IgD-negative memory B cell (primary cell): ENCODE measurements at regions not wholly inside any gene's neighbourhood (a gene's known extent, or its start where the extent isn't known, plus 50 kb on each side); places are given as distances from the start of the nearest gene placed in this dataset.

Experiments
- H3K27ac Mint-ChIP-seq, 3 donors: one replicate each; pipeline ENCODE4 v1.8.0; 2020 to 2022; ENCODE audit warnings: mild to moderate bottlenecking in 3 of 3, mixed read lengths in 3 of 3, moderate library complexity in 1 of 3
- H3K27me3 Mint-ChIP-seq: one replicate; pipeline ENCODE4 v1.8.0; 2021; ENCODE audit warnings: mixed read lengths
- H3K36me3 Mint-ChIP-seq: one replicate; pipeline ENCODE4 v1.8.0; 2020; ENCODE audit warnings: mild to moderate bottlenecking, mixed read lengths
- H3K4me1 Mint-ChIP-seq, 3 donors: one replicate each; pipeline ENCODE4 v1.8.0; 2020 to 2022; ENCODE audit warnings: mixed read lengths in 3 of 3, mild to moderate bottlenecking in 1 of 3
- H3K4me3 Mint-ChIP-seq, 4 donors: one replicate each; pipeline ENCODE4 v1.8.0; 2020 to 2022; ENCODE audit warnings: mild to moderate bottlenecking in 4 of 4, mixed read lengths in 4 of 4, moderate library complexity in 3 of 4
- H3K9me3 Mint-ChIP-seq, 3 donors: one replicate each; pipeline ENCODE4 v1.8.0; 2020 to 2021; ENCODE audit warnings: mixed read lengths in 3 of 3, mild to moderate bottlenecking in 1 of 3

- peak overlapping the region in 1 of 3 donors; percentile 53 for H3K27ac Mint-ChIP-seq
- H3K4me1 Mint-ChIP-seq: peaks cover 36 to 43% (median 43%) of the 10 kb centered on the region in 3 donors
- peaks cover 0 to 6% (median 5%) of the 10 kb centered on the region in 3 donors for H3K9me3 Mint-ChIP-seq
Observed at GRCh38 chr6:106849120-106849519, 125.4 kb downstream of the CD24 start.

DNA sequence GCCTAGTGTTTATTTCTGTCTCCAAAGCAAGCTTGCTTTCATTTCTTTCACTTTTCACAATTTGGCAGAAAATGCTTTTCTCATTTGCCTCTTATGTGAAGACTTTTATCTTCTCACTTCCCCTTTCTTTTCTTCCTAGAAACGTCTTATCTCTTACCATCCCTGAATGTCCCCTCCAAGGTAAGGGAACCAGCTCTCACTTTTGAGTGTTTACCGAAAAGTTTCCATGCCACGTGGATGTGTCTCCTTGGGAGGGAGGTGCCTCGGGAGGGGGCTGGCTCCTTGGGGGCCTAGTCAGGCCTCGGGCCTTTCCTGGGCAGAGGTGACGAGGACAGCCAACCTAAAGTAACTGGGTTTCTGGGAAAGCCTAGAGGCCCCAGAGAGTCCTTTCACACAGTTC is 127.4 kb downstream of the CD24 start:
- Mint-ChIP-seq H3K36me3 (peaks cover 3% of the 10 kb centered on the region), H3K27me3 (no peaks in the 10 kb centered on the region), H3K4me1 (peaks cover 35 to 47% (median 43%) of the 10 kb centered on the region in 3 donors), H3K4me3 (peak overlapping the region; percentile 4 to 81 (median 54)), H3K27ac (peak overlapping the region; percentile 39 to 86 (median 60)), H3K9me3 (peaks cover 2% of the 10 kb centered on the region in 3 donors)

More at GRCh38 chr6:106849120-106849519, 125.4 kb downstream of the CD24 start:
- Mint-ChIP-seq H3K27me3 (no peaks in the 10 kb centered on the region), H3K4me3 (peak overlapping the region in 2 of 4 donors; percentile 10 to 45), H3K36me3 (peaks cover 3% of the 10 kb centered on the region)

- peaks cover 35 to 47% (median 41%) of the 10 kb centered on the region in 3 donors for H3K4me1 Mint-ChIP-seq
- no peaks in the 10 kb centered on the region for H3K27me3 Mint-ChIP-seq
- peak overlapping the region in 2 of 4 donors; percentile 67 to 88 for H3K4me3 Mint-ChIP-seq
- H3K9me3 Mint-ChIP-seq: peaks cover 0 to 2% (median 0%) of the 10 kb centered on the region in 3 donors
- peak overlapping the region; percentile 22 to 83 (median 59) for H3K27ac Mint-ChIP-seq
- peaks cover 3% of the 10 kb centered on the region for H3K36me3 Mint-ChIP-seq
Observed at GRCh38 chr6:106844930-106845329, 129.6 kb downstream of the CD24 start.

GRCh38 chr6:106832766-106833510 is 141.6 kb downstream of the CD24 start:
- Mint-ChIP-seq H3K4me3 (no peak overlapping the region), H3K9me3 (peaks cover 0 to 2% (median 2%) of the 10 kb centered on the region in 3 donors), H3K4me1 (no peaks in the 10 kb centered on the region), H3K27ac (no peak overlapping the region), H3K27me3 (no peaks in the 10 kb centered on the region), H3K36me3 (peaks cover 2% of the 10 kb centered on the region)

GRCh38 chr6:106830930-106831329 is 143.6 kb downstream of the CD24 start:
- Mint-ChIP-seq H3K9me3 (peaks cover 0 to 3% (median 2%) of the 10 kb centered on the region in 3 donors), H3K27me3 (no peaks in the 10 kb centered on the region), H3K36me3 (peaks cover 2% of the 10 kb centered on the region), H3K4me3 (no peak overlapping the region), H3K4me1 (peaks cover 0 to 3% (median 0%) of the 10 kb centered on the region in 3 donors), H3K27ac (peak overlapping the region in 1 of 3 donors; percentile 39)

DNA sequence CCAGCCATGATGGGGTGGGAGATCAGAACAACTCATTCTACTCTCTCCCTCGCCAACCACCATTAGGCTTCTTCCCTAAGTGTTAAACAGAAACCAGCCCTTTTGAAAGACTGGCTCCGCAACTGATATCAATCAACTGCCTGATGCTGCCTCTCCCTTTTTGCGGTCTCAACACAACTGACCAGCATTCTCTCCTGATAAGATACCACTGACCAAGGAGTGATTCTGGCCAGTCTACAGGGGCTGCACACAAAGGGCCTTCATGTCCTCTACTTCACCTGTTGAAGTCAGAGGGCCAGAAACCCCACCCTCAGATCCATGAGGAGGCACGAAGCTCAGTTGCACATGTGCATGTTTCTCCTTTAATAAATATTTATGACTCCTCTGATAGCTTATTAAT is 145.1 kb downstream of the CD24 start:
- H3K27me3 Mint-ChIP-seq: no peaks in the 10 kb centered on the region
- peaks cover 0 to 3% (median 0%) of the 10 kb centered on the region in 3 donors for H3K4me1 Mint-ChIP-seq
- H3K9me3 Mint-ChIP-seq: peaks cover 0 to 3% (median 2%) of the 10 kb centered on the region in 3 donors
- no peak overlapping the region for H3K4me3 Mint-ChIP-seq
- no peak overlapping the region for H3K27ac Mint-ChIP-seq
- peaks cover 2% of the 10 kb centered on the region for H3K36me3 Mint-ChIP-seq

- Mint-ChIP-seq H3K36me3 (peaks cover 2% of the 10 kb centered on the region), H3K27me3 (no peaks in the 10 kb centered on the region), H3K9me3 (peaks cover 0 to 3% (median 2%) of the 10 kb centered on the region in 3 donors), H3K4me3 (no peak overlapping the region), H3K4me1 (peaks cover 0 to 3% (median 0%) of the 10 kb centered on the region in 3 donors), H3K27ac (no peak overlapping the region)
Observed at GRCh38 chr6:106827081-106827480, 147.4 kb downstream of the CD24 start.

- Mint-ChIP-seq H3K36me3 (peaks cover 2% of the 10 kb centered on the region), H3K27ac (no peak overlapping the region), H3K9me3 (peaks cover 0 to 3% (median 0%) of the 10 kb centered on the region in 3 donors), H3K27me3 (no peaks in the 10 kb centered on the region), H3K4me1 (peaks cover 0 to 3% (median 0%) of the 10 kb centered on the region in 3 donors), H3K4me3 (no peak overlapping the region)
Observed at GRCh38 chr6:106825156-106825555, 149.4 kb downstream of the CD24 start.

DNA sequence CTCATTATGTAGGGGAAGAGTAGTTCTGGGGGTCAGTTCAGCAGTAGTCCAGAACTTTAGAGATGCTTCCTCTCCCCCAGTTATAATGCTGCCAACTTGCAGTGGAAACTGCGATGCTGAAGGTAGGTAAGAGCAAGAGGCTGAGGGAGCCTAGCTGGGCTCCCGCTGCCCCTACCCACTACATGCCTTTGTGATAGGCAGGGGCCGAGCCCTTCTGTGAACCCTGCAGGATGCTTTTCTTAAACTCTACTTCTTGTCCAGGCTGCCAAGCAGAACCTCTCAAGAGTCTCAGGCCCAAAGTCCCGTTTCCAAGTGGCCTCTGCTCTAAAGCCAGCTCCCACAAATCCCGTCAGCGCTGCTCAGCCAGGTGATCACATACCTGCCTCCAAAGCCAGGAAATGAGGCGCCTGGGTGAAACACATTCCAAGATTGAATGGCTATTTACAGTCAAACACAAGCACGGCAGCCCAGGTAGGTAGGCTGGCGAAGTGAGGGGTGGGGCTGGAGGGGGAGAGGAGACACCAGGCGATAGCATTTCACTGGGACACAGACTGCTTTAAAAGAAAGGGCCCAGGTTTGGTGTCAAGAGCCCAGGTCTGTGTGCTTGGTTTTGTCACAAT is 150.7 kb downstream of the CD24 start:
- Mint-ChIP-seq H3K9me3 (peaks cover 0 to 3% (median 0%) of the 10 kb centered on the region in 3 donors), H3K27me3 (no peaks in the 10 kb centered on the region), H3K4me3 (no peak overlapping the region), H3K4me1 (peaks cover 0 to 3% (median 0%) of the 10 kb centered on the region in 3 donors), H3K27ac (no peak overlapping the region), H3K36me3 (peaks cover under 1% of the 10 kb centered on the region)

DNA sequence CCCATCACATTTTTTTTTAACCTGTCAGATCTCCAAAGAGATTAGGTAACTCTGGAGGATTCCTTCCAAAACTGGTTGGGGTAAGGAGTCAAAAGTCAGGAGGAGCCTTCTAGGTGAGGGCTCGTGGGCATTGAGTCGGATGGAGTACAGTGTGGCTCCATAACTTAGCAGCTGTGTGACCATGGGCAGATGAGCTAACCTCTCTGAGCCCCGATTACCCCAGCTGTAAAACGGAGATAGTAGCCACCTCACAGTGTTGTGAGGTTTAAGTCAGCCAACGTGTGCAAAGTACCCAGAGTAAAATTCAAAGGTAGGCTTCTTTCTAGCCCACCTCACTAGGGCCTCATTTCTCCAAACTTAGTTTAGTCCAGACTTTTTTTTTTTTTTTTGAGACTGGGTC is 151.5 kb downstream of the CD24 start:
- Mint-ChIP-seq H3K36me3 (no peaks in the 10 kb centered on the region), H3K9me3 (peaks cover 0 to 2% (median 0%) of the 10 kb centered on the region in 3 donors), H3K27me3 (no peaks in the 10 kb centered on the region), H3K4me3 (no peak overlapping the region), H3K4me1 (peaks cover 0 to 3% (median 0%) of the 10 kb centered on the region in 3 donors), H3K27ac (no peak overlapping the region)

DNA sequence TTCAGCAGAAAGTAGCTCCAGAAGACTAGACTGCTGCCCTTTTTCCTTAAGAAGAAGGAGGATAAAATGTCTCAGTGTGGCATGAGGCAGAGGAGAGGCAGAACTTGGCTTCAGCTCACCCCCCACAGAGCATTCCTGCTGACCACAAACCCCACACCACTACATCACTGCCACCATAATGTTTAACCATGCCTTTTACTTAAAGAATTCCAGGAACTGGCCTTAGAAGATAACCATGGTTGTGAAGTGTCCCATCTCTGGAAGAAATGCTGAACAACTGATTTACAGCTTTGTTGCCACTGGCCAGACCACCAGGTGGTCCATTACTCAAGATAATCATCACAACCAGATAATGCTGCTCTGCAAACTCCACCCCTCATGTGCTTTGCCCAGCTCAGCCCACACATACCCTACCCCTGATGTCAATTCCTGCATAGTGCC is 154.1 kb downstream of the CD24 start:
- H3K9me3 Mint-ChIP-seq: no peaks in the 10 kb centered on the region
- H3K36me3 Mint-ChIP-seq: no peaks in the 10 kb centered on the region
- H3K27ac Mint-ChIP-seq: peak overlapping the region in 1 of 3 donors; percentile 12
- H3K4me1 Mint-ChIP-seq: no peaks in the 10 kb centered on the region
- H3K4me3 Mint-ChIP-seq: no peak overlapping the region
- H3K27me3 Mint-ChIP-seq: no peaks in the 10 kb centered on the region

GRCh38 chr6:106811088-106811686 is 163.3 kb downstream of the CD24 start:
- Mint-ChIP-seq H3K27ac (no peak overlapping the region), H3K4me3 (no peak overlapping the region), H3K36me3 (peaks cover 12% of the 10 kb centered on the region), H3K4me1 (no peaks in the 10 kb centered on the region), H3K9me3 (peaks cover 11 to 54% (median 39%) of the 10 kb centered on the region in 3 donors), H3K27me3 (peaks cover 2% of the 10 kb centered on the region)

DNA sequence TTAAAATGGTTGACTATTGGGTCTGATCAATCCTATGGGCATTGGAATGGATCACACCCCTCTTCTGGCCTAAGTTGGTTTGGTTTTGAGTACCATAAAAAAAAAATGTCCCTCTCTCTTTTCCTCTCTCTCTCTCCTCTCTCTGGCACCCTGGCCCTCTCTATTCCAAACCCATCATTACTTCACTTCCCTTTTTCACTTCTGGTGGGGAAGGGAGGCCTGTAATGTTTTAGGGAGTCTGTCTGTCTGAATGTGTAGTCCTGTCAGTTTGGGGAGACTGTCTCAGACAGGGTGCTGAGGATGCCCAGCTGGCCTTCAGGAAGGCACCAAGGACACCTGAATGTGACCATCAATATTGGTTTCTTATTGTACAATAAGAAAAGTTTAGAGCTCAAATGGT is 165.8 kb downstream of the CD24 start:
- H3K4me1 Mint-ChIP-seq: no peaks in the 10 kb centered on the region

GRCh38 chr6:106807947-106808611 is 166.4 kb downstream of the CD24 start:
- peak overlapping the region in 1 of 4 donors; percentile 58 for H3K4me3 Mint-ChIP-seq
- H3K27me3 Mint-ChIP-seq: no peaks in the 10 kb centered on the region

More for the DNA sequence above, 165.8 kb downstream of the CD24 start:
- peaks cover 2% of the 10 kb centered on the region for H3K27me3 Mint-ChIP-seq
- H3K9me3 Mint-ChIP-seq: peaks cover 11 to 54% (median 39%) of the 10 kb centered on the region in 3 donors
- H3K36me3 Mint-ChIP-seq: peaks cover 10% of the 10 kb centered on the region
- peak overlapping the region in 1 of 4 donors; percentile 58 for H3K4me3 Mint-ChIP-seq
- H3K27ac Mint-ChIP-seq: no peak overlapping the region

More at GRCh38 chr6:106807947-106808611, 166.4 kb downstream of the CD24 start:
- Mint-ChIP-seq H3K36me3 (peaks cover 9% of the 10 kb centered on the region), H3K27ac (no peak overlapping the region), H3K9me3 (peaks cover 11 to 53% (median 38%) of the 10 kb centered on the region in 3 donors), H3K4me1 (no peaks in the 10 kb centered on the region)
